ENCODE measurements at regions not wholly inside any gene's neighbourhood (a gene's known extent, or its start where the extent isn't known, plus 50 kb on each side); places are given as distances from the start of the nearest gene placed in this dataset.

- intact Hi-C loops (cut with DNase I): no loop called here
- Histone ChIP-seq H3K4me3 (no peak overlapping the region), H3K36me3 (no peaks in the 10 kb centered on the region), H3K4me1 (no peaks in the 10 kb centered on the region), H3K27me3 (no peaks in the 10 kb centered on the region), H3K27ac (no peak overlapping the region), H3K9me3 (no peaks in the 10 kb centered on the region), H3K9ac (ENCODE audit: low read depth in 2 of 2, low read length in 2 of 2) (no peak overlapping the region)
- TF ChIP-seq CTCF (IDR thresholded peaks at IDR 0.05): no peak
- no peak for DNase-seq
These were observed 347.1 kb downstream of the IDS start for GRCh38 chrX:149157976-149158375.

DNA sequence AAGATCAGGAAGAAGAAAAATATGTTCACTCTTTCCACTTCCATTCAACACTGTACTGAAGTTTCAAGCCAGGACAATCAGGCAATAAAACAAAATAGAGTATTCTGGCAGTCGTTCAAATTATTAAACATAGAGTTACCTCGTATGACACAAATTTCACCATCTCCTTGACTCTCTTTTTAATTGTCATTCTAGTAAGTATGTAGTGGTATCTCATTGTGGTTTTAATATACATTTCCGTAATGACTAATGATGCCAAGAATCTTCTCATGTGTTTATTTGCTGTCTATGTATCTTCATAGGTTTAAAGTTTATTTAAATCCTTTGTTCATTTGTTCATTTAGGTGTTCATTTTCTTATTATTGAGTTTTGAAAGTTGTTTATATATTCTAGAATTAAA is 352.2 kb downstream of the IDS start:
- no peak overlapping the region for H3K4me3 ChIP-seq
- no peaks in the 10 kb centered on the region for H3K4me1 ChIP-seq
- intact Hi-C loops (cut with DNase I): no loop called here
- no peak overlapping the region for H3K9ac ChIP-seq (ENCODE audit: low read depth in 2 of 2, low read length in 2 of 2)
- no peak for TF ChIP-seq CTCF (IDR thresholded peaks at IDR 0.05)
- H3K27ac ChIP-seq: no peak overlapping the region
- no peaks in the 10 kb centered on the region for H3K36me3 ChIP-seq
- no peaks in the 10 kb centered on the region for H3K9me3 ChIP-seq
- DNase-seq: no peak
- no peaks in the 10 kb centered on the region for H3K27me3 ChIP-seq

- H3K36me3 ChIP-seq: no peaks in the 10 kb centered on the region
- intact Hi-C loops (cut with DNase I): no loop called here
- no peak for TF ChIP-seq CTCF (IDR thresholded peaks at IDR 0.05)
- H3K4me3 ChIP-seq: no peak overlapping the region
- H3K27me3 ChIP-seq: no peaks in the 10 kb centered on the region
- H3K27ac ChIP-seq: no peak overlapping the region
- DNase-seq: no peak
- H3K4me1 ChIP-seq: no peaks in the 10 kb centered on the region
- no peak overlapping the region for H3K9ac ChIP-seq (ENCODE audit: low read depth in 2 of 2, low read length in 2 of 2)
- no peaks in the 10 kb centered on the region for H3K9me3 ChIP-seq
These were observed 353.0 kb downstream of the IDS start for GRCh38 chrX:149151805-149152757.

DNA sequence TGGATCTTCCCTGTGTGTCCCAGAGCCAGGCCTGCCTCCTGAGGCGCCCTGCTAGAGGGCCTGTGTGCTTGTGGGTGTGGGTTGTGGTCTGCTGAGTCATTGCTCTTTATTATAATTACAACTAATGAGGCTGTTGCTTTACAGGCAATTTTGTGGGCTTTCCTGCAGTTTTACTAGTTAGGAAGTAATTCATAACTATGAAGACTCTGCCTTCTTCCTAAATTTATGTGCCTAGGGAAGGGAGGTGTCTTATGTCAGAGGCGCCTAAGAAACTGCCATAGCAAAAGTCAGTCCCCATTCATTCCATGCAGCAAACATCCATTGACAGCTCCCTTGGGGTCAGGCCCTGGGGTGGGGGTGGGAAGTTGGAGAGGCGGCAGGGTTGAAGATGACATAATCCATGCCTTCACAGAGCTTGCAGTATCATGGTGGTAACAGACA is 359.2 kb downstream of the IDS start:
- H3K9ac ChIP-seq (ENCODE audit: low read depth in 2 of 2, low read length in 2 of 2): no peak overlapping the region
- no peak for DNase-seq
- no peak overlapping the region for H3K27ac ChIP-seq
- intact Hi-C loops (cut with DNase I): no loop called here
- H3K36me3 ChIP-seq: no peaks in the 10 kb centered on the region
- no peaks in the 10 kb centered on the region for H3K4me1 ChIP-seq
- no peaks in the 10 kb centered on the region for H3K9me3 ChIP-seq
- no peak for TF ChIP-seq CTCF (IDR thresholded peaks at IDR 0.05)
- no peaks in the 10 kb centered on the region for H3K27me3 ChIP-seq
- H3K4me3 ChIP-seq: no peak overlapping the region

- Histone ChIP-seq H3K27me3 (no peaks in the 10 kb centered on the region), H3K9me3 (no peaks in the 10 kb centered on the region), H3K36me3 (no peaks in the 10 kb centered on the region), H3K4me1 (no peaks in the 10 kb centered on the region), H3K27ac (no peak overlapping the region), H3K4me3 (no peak overlapping the region), H3K9ac (ENCODE audit: low read depth in 2 of 2, low read length in 2 of 2) (no peak overlapping the region)
- intact Hi-C loops (cut with DNase I): no loop called here
- TF ChIP-seq CTCF (IDR thresholded peaks at IDR 0.05): no peak
- no peak for DNase-seq
These were observed 373.3 kb downstream of the IDS start for GRCh38 chrX:149131774-149132173.
